ENCODE measurements at regions not wholly inside any gene's neighbourhood (a gene's known extent, or its start where the extent isn't known, plus 50 kb on each side); places are given as distances from the start of the nearest gene placed in this dataset.

DNA sequence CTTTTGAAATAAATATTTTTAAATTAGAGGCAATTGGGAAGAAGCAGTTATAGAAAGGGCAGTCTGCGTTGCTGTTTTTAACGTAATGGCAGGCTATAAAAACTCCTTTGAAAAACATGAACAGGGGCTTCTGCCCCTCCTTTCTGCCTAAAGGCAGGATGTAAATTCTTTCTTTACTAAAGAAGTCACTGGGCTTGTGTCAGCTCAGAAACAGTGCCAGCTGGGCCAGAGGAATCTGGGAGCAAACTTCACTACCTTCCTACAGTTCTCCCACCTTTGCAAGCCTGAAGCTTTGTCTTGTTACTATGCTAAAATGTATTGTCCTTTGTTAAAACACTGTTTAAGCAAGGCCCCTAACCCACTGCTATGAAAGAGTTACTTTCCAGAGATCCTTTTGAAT, 1664.8 kb downstream of the RPA4 start:
- Histone ChIP-seq H3K4me1 (ENCODE audit: insufficient read depth, low read length) (no peaks in the 10 kb centered on the region; the same call in 1 of the 2 replicates), H3K9ac (ENCODE audit: extremely low read depth, insufficient read length, low read length) (no peak overlapping the region), H3K18ac (ENCODE audit: insufficient read length, low read depth, low read length) (no peak overlapping the region), H3K4ac (ENCODE audit: low read depth, low read length) (no peak overlapping the region), H2AFZ (ENCODE audit: low read length) (no peak overlapping the region), H3K56ac (ENCODE audit: insufficient read length, low read depth, low read length) (no peak overlapping the region), H3K9me3 (ENCODE audit: control insufficient read depth, low read depth, low read length) (no peaks in the 10 kb centered on the region), H3K14ac (ENCODE audit: insufficient read depth, low read length) (no peak overlapping the region), H2BK120ac (ENCODE audit: low read depth, low read length, poor library complexity, severe bottlenecking) (no peak overlapping the region), H3K23ac (ENCODE audit: insufficient read length, low read depth, low read length) (no peak overlapping the region), H3K4me2 (ENCODE audit: insufficient read depth, insufficient read length, low read length) (no peak overlapping the region), H3K79me1 (ENCODE audit: insufficient read depth, low read depth, low read length, poor library complexity, severe bottlenecking) (no peaks in the 10 kb centered on the region), H4K8ac (replicated peaks; ENCODE audit: insufficient read length, low read depth, low read length) (no peak overlapping the region), H3K79me2 (ENCODE audit: insufficient read depth, low read length) (no peaks in the 10 kb centered on the region), H3K27ac (ENCODE audit: insufficient read length, low read depth, low read length) (no peak overlapping the region), H3K23me2 (ENCODE audit: insufficient read length, low read depth, low read length, poor library complexity, severe bottlenecking) (no peaks in the 10 kb centered on the region), H2AK5ac (ENCODE audit: insufficient read length, low read length) (no peak overlapping the region), H4K20me1 (ENCODE audit: control insufficient read depth, insufficient read depth, insufficient read length) (no peaks in the 10 kb centered on the region), H3T11ph (ENCODE audit: low read length) (no peak overlapping the region), H4K91ac (ENCODE audit: insufficient read length, low read depth, low read length) (no peak overlapping the region), H3K27me3 (ENCODE audit: insufficient read depth, low read length) (no peaks in the 10 kb centered on the region), H4K5ac (ENCODE audit: insufficient read length, low read depth, low read length) (no peak overlapping the region), H2BK5ac (ENCODE audit: insufficient read length, low read length) (no peak overlapping the region), H2BK12ac (ENCODE audit: insufficient read length, low read depth, low read length) (no peak overlapping the region), H2BK20ac (ENCODE audit: low read depth, low read length, poor library complexity, severe bottlenecking) (no peak overlapping the region), H2BK15ac (ENCODE audit: low read depth, low read length) (no peak overlapping the region)
- TF ChIP-seq, protein P1, sequence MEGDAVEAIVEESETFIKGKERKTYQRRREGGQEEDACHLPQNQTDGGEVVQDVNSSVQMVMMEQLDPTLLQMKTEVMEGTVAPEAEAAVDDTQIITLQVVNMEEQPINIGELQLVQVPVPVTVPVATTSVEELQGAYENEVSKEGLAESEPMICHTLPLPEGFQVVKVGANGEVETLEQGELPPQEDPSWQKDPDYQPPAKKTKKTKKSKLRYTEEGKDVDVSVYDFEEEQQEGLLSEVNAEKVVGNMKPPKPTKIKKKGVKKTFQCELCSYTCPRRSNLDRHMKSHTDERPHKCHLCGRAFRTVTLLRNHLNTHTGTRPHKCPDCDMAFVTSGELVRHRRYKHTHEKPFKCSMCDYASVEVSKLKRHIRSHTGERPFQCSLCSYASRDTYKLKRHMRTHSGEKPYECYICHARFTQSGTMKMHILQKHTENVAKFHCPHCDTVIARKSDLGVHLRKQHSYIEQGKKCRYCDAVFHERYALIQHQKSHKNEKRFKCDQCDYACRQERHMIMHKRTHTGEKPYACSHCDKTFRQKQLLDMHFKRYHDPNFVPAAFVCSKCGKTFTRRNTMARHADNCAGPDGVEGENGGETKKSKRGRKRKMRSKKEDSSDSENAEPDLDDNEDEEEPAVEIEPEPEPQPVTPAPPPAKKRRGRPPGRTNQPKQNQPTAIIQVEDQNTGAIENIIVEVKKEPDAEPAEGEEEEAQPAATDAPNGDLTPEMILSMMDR (conservative IDR thresholded peaks at IDR 0.05), result no peak
- no peaks in the 10 kb centered on the region for H3K27me3 Mint-ChIP-seq (ENCODE audit: low read depth)
- peaks cover 7 to 16% (median 12%) of the 10 kb centered on the region in 3 experiments for H3K36me3 Mint-ChIP-seq (ENCODE audit: insufficient read depth in 1 of 3, low read depth in 3 of 3)
- peaks cover 26 to 43% of the 10 kb centered on the region in 2 experiments for H3K4me1 Mint-ChIP-seq
- WGBS (ENCODE audit: extremely low coverage, insufficient read length, low lambda C conversion rate), result no CpG with 5 or more reads among the region's 2 CpGs
- no peak overlapping the region; a peak in 1 of 5 replicates for H3K4me3 Mint-ChIP-seq
- peak; percentile 78 for DNase-seq
- peak overlapping the region; percentile 35 to 89 (median 50); a peak in 5 of 7 replicates for H3K27ac Mint-ChIP-seq
- H3K9me3 Mint-ChIP-seq, result peaks cover 4 to 8% of the 10 kb centered on the region in 2 experiments; a peak in 4 of 5 replicates

Data from H9 (cell line).